ENCODE measurements at regions not wholly inside any gene's neighbourhood (a gene's known extent, or its start where the extent isn't known, plus 50 kb on each side); places are given as distances from the start of the nearest gene placed in this dataset.
"Not testable (repeated sequence)": the region's sequence is repeated elsewhere in the genome, so short reads cannot be mapped to it uniquely, and the experiment has no call there.

DNA sequence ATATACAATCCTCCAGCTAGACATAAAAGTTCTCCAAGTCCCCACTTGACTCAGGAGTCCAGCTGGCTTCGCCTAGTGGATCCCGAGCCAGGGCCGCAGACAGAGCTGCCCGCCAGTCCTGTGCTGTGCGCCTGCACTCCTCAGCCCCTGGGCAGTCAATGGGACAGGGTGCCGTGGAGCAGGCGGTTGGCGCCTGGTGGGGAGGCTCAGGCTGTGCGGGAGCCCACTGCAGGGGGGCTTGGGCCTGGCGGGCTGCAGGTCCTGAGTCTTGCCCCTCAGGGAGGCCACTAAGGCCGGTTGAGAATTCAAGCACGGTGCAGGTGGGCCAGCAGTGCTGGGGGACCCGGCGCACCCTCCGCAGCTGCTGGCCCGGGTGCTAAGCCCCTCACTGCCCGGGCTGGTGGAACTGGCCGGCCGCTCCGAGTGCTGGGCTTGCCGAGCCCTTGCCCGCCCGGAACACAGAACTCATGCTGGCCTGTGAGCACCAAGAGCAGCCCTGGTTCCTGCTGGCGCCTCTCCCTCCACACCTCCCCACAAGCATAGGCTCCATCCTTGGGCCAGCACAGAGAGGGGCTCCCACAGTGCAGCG, 884.8 kb upstream of the LRRC4C start:
- DNase-seq: no peak
- no peak overlapping the region for H3K27ac Mint-ChIP-seq
- H3K4me3 Mint-ChIP-seq: no peak overlapping the region
- H3K9me3 Mint-ChIP-seq: peaks cover 15 to 19% of the 10 kb centered on the region in 2 donors
- no peak for ATAC-seq
- H3K4me1 Mint-ChIP-seq: no peaks in the 10 kb centered on the region
- no peaks in the 10 kb centered on the region for H3K27me3 Mint-ChIP-seq

- Mint-ChIP-seq H3K4me3 (no peak overlapping the region), H3K9me3 (peaks cover 9 to 13% of the 10 kb centered on the region in 2 donors), H3K27me3 (no peaks in the 10 kb centered on the region), H3K27ac (no peak overlapping the region), H3K4me1 (no peaks in the 10 kb centered on the region)
- no peak for ATAC-seq
- DNase-seq: no peak
Observed at GRCh38 chr11:42345933-42346332, 886.5 kb upstream of the LRRC4C start.

- Mint-ChIP-seq H3K9me3 (peaks cover 8 to 27% of the 10 kb centered on the region in 2 donors), H3K4me3 (no peak overlapping the region), H3K27me3 (no peaks in the 10 kb centered on the region), H3K27ac (no peak overlapping the region), H3K4me1 (no peaks in the 10 kb centered on the region)
- DNase-seq: no peak
- no peak for ATAC-seq
Observed at GRCh38 chr11:42363701-42364100, 904.2 kb upstream of the LRRC4C start.

DNA sequence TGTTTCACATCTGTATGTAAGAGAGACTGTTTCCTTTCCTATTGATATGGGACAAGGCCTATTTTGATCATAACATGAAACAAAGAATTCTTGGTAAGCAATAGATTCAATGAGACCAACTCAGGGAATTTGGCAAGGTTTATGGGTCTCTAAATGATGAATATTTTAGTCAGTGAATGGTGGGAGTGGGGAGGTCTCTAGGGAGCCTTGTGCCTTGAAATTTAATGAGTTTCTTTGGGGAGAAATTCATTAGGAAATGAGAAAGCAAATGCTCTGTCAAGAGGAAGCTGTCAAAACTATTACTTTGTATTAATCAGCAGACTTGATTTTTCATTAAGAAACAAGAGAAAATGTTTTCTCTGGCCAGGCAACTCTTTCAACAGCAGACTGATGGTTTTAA, 921.7 kb upstream of the API5 start:
- Mint-ChIP-seq H3K27me3 (no peaks in the 10 kb centered on the region), H3K4me1 (no peaks in the 10 kb centered on the region), H3K9me3 (peaks cover 13 to 28% of the 10 kb centered on the region in 2 donors), H3K4me3 (no peak overlapping the region), H3K27ac (no peak overlapping the region)
- DNase-seq: no peak
- no peak for ATAC-seq

DNA sequence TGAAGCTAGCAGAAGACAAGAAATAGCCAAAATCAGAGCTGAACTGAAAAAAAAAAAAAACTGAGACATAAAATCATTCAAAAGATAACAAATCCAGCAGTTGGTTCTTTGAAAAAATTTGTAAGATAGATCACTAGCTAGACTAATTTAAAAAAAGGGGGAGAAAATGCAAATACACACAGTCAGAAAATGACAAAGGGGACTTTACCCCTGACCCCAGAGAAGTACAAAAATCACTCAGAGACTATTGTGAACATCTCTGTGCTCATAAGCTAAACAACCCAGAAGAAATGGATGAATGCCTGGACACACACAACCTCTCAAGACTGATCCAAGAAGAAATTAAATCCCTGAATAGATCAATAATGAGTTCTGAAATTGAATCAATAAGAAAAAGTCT, 914.3 kb upstream of the API5 start:
- H3K27me3 Mint-ChIP-seq: no peaks in the 10 kb centered on the region
- H3K4me1 Mint-ChIP-seq: no peaks in the 10 kb centered on the region
- H3K27ac Mint-ChIP-seq: no peak overlapping the region
- DNase-seq: no peak
- H3K9me3 Mint-ChIP-seq: peaks cover 8 to 15% of the 10 kb centered on the region in 2 donors
- no peak overlapping the region for H3K4me3 Mint-ChIP-seq
- ATAC-seq: no peak

GRCh38 chr11:42407341-42407740, 904.5 kb upstream of the API5 start:
- no peaks in the 10 kb centered on the region for H3K4me1 Mint-ChIP-seq
- H3K27ac Mint-ChIP-seq: no peak overlapping the region
- ATAC-seq (no peak), DNase-seq (no peak)
- no peak overlapping the region for H3K4me3 Mint-ChIP-seq
- H3K27me3 Mint-ChIP-seq: no peaks in the 10 kb centered on the region
- H3K9me3 Mint-ChIP-seq: peaks cover 0 to 16% of the 10 kb centered on the region in 2 donors

DNA sequence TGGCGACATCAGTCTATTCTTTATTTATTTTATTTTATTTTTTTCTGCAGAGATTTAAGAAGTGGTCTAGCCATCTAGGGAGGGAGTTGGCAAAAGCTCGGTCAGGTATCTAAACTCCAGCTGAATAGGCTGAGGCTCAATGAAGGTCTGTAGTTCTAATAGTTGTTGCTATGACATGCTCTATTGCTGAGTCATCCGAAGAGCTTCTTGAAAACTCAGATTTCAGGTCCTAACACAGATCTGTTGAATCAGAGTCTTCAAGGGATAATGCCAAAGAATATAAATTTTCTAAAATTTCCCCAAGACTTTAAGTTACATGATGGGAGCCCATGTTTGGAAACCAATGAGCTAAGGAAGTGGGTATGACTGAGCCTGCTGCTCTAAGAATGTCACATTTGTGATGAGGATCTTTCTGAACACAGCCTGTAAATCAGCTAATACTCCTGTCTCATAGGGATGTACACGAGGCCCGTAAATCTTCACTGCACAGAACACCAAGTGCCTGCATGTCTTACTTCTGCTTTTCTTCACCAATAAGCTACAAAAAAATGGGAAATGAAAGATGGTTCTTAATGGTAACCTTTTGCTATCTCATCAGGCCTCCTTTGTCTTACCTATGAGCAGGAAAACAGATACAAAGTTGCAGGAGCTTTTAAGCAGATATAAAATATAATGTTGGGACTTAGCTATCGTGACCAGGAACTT, 901.4 kb upstream of the API5 start:
- H3K4me3 Mint-ChIP-seq: no peak overlapping the region
- no peak for DNase-seq

GRCh38 chr11:42412590-42412989, 899.2 kb upstream of the API5 start:
- no peak overlapping the region for H3K4me3 Mint-ChIP-seq
- H3K27me3 Mint-ChIP-seq: no peaks in the 10 kb centered on the region
- H3K4me1 Mint-ChIP-seq: no peaks in the 10 kb centered on the region
- DNase-seq (no peak), ATAC-seq (no peak)
- H3K9me3 Mint-ChIP-seq: peaks cover 0 to 10% of the 10 kb centered on the region in 2 donors
- H3K27ac Mint-ChIP-seq: no peak overlapping the region

More for the DNA sequence above, 901.4 kb upstream of the API5 start:
- H3K4me1 Mint-ChIP-seq: no peaks in the 10 kb centered on the region
- ATAC-seq: no peak
- H3K27me3 Mint-ChIP-seq: no peaks in the 10 kb centered on the region
- H3K27ac Mint-ChIP-seq: no peak overlapping the region
- peaks cover 0 to 10% of the 10 kb centered on the region in 2 donors for H3K9me3 Mint-ChIP-seq

- H3K27me3 Mint-ChIP-seq: no peaks in the 10 kb centered on the region
- H3K4me3 Mint-ChIP-seq: no peak overlapping the region
- ATAC-seq (no peak), DNase-seq (no peak)
- no peak overlapping the region for H3K27ac Mint-ChIP-seq
- peaks cover 5 to 10% of the 10 kb centered on the region in 2 donors for H3K9me3 Mint-ChIP-seq
- no peaks in the 10 kb centered on the region for H3K4me1 Mint-ChIP-seq
Observed at GRCh38 chr11:42417691-42418090, 894.1 kb upstream of the API5 start.

DNA sequence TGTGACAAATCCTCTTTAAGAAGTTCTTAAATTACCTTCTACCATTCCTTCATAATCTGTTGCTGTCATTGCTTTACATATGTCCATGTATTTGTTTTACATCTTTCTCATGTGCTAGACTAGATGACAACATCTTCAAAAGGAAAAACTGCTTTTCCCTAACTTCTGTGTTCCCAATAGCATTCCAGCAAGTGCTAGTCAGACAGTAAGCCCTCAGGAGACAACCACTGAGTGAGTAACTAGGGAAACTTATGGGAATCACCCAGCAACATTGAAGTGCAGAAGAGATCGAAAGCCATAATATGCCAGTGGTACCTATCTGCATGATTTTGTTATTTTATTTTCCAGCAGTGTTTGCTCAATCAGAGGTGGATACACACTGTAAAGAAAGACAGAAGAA, 889.7 kb upstream of the API5 start:
- no peak for ATAC-seq
- Mint-ChIP-seq H3K4me3 (no peak overlapping the region), H3K4me1 (no peaks in the 10 kb centered on the region), H3K9me3 (peaks cover 4 to 5% of the 10 kb centered on the region in 2 donors), H3K27me3 (no peaks in the 10 kb centered on the region), H3K27ac (no peak overlapping the region)
- no peak for DNase-seq

DNA sequence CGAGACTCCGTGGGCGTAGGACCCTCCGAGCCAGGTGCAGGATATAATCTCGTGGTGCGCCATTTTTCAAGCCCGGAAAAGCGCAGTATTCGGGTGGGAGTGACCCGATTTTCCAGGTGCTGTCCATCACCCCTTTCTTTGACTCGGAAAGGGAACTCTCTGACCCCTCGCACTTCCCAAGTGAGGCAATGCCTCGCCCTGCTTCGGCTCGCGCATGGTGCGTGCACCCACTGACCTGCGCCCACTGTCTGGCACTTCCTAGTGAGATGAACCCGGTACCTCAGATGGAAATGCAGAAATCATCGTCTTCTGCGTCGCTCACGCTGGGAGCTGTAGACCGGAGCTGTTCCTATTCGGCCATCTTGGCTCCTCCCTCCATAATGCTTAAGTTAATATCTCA, 876.9 kb upstream of the API5 start:
- not testable (repeated sequence) for H3K27ac Mint-ChIP-seq, H3K9me3 Mint-ChIP-seq, H3K4me3 Mint-ChIP-seq, H3K4me1 Mint-ChIP-seq, H3K27me3 Mint-ChIP-seq, DNase-seq, ATAC-seq

- Mint-ChIP-seq H3K27me3 (no peaks in the 10 kb centered on the region), H3K4me1 (no peaks in the 10 kb centered on the region), H3K27ac (no peak overlapping the region), H3K4me3 (no peak overlapping the region), H3K9me3 (peaks cover 11 to 20% of the 10 kb centered on the region in 2 donors)
- DNase-seq (no peak), ATAC-seq (no peak)
Observed at GRCh38 chr11:42444406-42444805, 867.4 kb upstream of the API5 start.

DNA sequence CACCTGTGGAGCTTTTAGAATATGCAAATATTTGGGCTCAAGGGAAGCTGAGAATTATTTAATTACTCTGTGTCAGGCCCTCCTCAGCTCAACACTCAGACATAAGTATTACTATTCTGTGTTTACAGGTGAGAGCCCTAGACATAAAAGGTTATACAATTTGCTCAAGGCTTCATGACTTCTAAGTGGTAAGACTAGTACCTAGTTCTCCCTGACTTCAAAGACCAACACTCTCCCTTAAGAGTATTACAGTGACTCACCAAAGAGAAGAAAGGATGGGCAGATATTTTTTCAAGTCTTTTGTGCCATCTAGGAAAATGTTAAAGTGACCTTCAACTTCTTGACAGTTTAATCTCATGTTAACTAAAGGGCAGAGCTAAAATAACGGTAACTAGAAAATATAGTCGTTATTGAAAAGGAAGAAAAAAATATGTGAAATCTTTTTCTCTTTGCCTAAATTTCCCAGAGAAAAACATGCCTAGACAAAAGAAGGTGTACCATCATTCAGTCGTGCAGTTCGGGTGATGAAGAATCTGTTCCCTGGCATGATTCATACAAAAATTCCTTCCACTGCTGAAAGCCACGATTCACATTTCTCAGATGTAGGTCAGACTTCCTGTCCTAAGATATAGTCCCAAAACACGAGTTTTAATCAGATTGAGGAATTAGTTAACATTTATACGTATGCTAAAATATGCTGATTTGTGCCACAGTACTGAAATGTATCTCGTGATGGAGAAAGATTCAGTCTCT, 849.1 kb upstream of the API5 start:
- no peak for DNase-seq
- H3K27ac Mint-ChIP-seq: no peak overlapping the region
- no peaks in the 10 kb centered on the region for H3K27me3 Mint-ChIP-seq
- H3K9me3 Mint-ChIP-seq: peaks cover 5 to 11% of the 10 kb centered on the region in 2 donors
- ATAC-seq: no peak
- no peaks in the 10 kb centered on the region for H3K4me1 Mint-ChIP-seq
- H3K4me3 Mint-ChIP-seq: no peak overlapping the region

GRCh38 chr11:42465623-42466022, 846.2 kb upstream of the API5 start:
- no peak for ATAC-seq
- no peak overlapping the region for H3K4me3 Mint-ChIP-seq
- no peaks in the 10 kb centered on the region for H3K4me1 Mint-ChIP-seq
- no peak for DNase-seq
- no peak overlapping the region for H3K27ac Mint-ChIP-seq
- H3K27me3 Mint-ChIP-seq: no peaks in the 10 kb centered on the region
- peaks cover 5 to 11% of the 10 kb centered on the region in 2 donors for H3K9me3 Mint-ChIP-seq

DNA sequence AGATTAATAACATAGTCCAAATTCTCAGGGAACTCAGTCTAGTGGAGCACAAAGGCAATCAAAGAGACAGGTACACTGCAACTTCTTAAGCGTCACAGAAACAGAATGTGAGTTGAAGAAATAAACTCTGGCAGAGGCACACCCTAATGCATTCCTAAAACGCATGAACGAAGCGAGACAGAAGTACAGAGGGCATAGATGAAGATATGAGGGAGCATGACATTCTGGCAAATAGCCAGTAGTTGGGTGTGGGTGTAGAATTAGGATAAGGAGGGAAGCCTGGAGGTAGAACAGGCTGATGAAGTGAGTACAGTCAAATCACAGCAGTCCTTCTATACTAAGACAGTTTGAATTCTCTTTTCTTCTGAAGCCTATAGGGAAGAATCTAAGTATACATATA, 838.7 kb upstream of the API5 start:
- Mint-ChIP-seq H3K27ac (no peak overlapping the region), H3K9me3 (peaks cover 7% of the 10 kb centered on the region in 2 donors), H3K27me3 (no peaks in the 10 kb centered on the region), H3K4me3 (no peak overlapping the region), H3K4me1 (no peaks in the 10 kb centered on the region)
- ATAC-seq: no peak
- no peak for DNase-seq

- Mint-ChIP-seq H3K27ac (no peak overlapping the region), H3K4me1 (no peaks in the 10 kb centered on the region), H3K4me3 (no peak overlapping the region), H3K9me3 (peaks cover 9 to 45% of the 10 kb centered on the region in 2 donors), H3K27me3 (no peaks in the 10 kb centered on the region)
- no peak for ATAC-seq
- DNase-seq: no peak
Observed at GRCh38 chr11:42482822-42483221, 829.0 kb upstream of the API5 start.

All from stimulated activated naive CD8-positive, alpha-beta T cell treated with anti-CD3 and anti-CD28 coated beads, Interleukin-15, amount 100 ng/mL, for 72 hours (primary cell).